ENCODE measurements at regions not wholly inside any gene's neighbourhood (a gene's known extent, or its start where the extent isn't known, plus 50 kb on each side); places are given as distances from the start of the nearest gene placed in this dataset.

DNA sequence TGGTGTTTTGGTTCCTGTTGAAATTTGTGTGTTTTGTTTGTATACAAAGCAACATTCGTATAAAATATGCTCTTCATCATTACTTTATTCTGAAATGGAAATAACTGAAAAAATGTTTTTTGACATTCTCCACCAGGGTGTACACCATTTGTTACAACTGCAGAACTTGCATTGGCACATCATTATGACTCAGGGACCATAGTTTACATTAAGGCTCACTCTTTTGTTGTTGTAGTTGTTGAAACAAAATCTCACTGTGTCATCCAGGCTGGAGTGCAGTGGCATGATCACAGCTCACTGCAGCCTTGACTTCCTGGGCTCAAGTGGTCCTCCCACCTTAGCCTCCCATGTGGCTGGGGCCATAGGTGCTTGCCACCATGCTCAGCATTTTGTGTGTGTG is 676.6 kb downstream of the TDRD15 start:
- no peak for ATAC-seq
- Mint-ChIP-seq H3K27me3 (ENCODE audit: low read depth) (no peaks in the 10 kb centered on the region), H3K4me1 (no peaks in the 10 kb centered on the region), H3K4me3 (no peak overlapping the region), H3K9me3 (no peaks in the 10 kb centered on the region), H3K36me3 (no peaks in the 10 kb centered on the region), H3K27ac (no peak overlapping the region)
- TF ChIP-seq, protein P1, sequence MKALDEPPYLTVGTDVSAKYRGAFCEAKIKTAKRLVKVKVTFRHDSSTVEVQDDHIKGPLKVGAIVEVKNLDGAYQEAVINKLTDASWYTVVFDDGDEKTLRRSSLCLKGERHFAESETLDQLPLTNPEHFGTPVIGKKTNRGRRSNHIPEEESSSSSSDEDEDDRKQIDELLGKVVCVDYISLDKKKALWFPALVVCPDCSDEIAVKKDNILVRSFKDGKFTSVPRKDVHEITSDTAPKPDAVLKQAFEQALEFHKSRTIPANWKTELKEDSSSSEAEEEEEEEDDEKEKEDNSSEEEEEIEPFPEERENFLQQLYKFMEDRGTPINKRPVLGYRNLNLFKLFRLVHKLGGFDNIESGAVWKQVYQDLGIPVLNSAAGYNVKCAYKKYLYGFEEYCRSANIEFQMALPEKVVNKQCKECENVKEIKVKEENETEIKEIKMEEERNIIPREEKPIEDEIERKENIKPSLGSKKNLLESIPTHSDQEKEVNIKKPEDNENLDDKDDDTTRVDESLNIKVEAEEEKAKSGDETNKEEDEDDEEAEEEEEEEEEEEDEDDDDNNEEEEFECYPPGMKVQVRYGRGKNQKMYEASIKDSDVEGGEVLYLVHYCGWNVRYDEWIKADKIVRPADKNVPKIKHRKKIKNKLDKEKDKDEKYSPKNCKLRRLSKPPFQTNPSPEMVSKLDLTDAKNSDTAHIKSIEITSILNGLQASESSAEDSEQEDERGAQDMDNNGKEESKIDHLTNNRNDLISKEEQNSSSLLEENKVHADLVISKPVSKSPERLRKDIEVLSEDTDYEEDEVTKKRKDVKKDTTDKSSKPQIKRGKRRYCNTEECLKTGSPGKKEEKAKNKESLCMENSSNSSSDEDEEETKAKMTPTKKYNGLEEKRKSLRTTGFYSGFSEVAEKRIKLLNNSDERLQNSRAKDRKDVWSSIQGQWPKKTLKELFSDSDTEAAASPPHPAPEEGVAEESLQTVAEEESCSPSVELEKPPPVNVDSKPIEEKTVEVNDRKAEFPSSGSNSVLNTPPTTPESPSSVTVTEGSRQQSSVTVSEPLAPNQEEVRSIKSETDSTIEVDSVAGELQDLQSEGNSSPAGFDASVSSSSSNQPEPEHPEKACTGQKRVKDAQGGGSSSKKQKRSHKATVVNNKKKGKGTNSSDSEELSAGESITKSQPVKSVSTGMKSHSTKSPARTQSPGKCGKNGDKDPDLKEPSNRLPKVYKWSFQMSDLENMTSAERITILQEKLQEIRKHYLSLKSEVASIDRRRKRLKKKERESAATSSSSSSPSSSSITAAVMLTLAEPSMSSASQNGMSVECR (CRISPR knock-in tag; IDR thresholded peaks at IDR 0.05; ENCODE audit: borderline replicate concordance) = no peak
- TF ChIP-seq JAZF1 (CRISPR knock-in tag; IDR thresholded peaks at IDR 0.05) = no peak
- no peak for TF ChIP-seq CREM (CRISPR knock-in tag; IDR thresholded peaks at IDR 0.05)
- TF ChIP-seq, protein P2, sequence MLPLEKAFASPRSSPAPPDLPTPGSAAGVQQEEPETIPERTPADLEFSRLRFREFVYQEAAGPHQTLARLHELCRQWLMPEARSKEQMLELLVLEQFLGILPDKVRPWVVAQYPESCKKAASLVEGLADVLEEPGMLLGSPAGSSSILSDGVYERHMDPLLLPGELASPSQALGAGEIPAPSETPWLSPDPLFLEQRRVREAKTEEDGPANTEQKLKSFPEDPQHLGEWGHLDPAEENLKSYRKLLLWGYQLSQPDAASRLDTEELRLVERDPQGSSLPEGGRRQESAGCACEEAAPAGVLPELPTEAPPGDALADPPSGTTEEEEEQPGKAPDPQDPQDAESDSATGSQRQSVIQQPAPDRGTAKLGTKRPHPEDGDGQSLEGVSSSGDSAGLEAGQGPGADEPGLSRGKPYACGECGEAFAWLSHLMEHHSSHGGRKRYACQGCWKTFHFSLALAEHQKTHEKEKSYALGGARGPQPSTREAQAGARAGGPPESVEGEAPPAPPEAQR (CRISPR knock-in tag; IDR thresholded peaks at IDR 0.05) = no peak
- no peak for TF ChIP-seq KAT7 (CRISPR knock-in tag; IDR thresholded peaks at IDR 0.05; ENCODE audit: borderline replicate concordance)
- ChIA-PET CTCF (no interaction called here), POLR2A (no interaction called here)
- DNase-seq (ENCODE audit: low spot score) = no peak

DNA sequence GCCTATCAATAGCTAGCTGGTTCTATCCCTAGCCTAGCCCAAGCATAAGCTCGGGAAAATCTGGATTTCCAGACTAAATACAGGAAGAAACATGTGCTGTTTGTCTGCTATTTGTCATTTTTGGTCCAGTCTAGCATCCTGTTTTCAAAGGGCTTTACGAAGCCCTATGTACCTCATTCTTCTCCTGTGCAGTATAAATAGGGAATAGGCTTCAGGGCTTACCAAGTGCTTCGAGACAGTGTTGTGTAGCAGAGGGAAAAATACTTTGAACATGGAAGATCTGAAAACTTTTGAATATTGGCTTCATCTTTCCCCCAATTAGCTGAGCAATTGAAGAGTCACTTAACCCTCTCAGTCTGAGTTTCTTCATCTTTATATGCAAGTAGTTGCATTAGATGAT is 679.8 kb downstream of the TDRD15 start:
- Mint-ChIP-seq H3K4me1 (no peaks in the 10 kb centered on the region), H3K27ac (no peak overlapping the region), H3K36me3 (no peaks in the 10 kb centered on the region), H3K27me3 (ENCODE audit: low read depth) (no peaks in the 10 kb centered on the region), H3K4me3 (no peak overlapping the region), H3K9me3 (no peaks in the 10 kb centered on the region)
- ATAC-seq (no peak), DNase-seq (ENCODE audit: low spot score) (no peak)
- TF ChIP-seq, protein P3, sequence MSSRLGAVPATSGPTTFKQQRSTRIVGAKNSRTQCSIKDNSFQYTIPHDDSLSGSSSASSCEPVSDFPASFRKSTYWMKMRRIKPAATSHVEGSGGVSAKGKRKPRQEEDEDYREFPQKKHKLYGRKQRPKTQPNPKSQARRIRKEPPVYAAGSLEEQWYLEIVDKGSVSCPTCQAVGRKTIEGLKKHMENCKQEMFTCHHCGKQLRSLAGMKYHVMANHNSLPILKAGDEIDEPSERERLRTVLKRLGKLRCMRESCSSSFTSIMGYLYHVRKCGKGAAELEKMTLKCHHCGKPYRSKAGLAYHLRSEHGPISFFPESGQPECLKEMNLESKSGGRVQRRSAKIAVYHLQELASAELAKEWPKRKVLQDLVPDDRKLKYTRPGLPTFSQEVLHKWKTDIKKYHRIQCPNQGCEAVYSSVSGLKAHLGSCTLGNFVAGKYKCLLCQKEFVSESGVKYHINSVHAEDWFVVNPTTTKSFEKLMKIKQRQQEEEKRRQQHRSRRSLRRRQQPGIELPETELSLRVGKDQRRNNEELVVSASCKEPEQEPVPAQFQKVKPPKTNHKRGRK (CRISPR knock-in tag; IDR thresholded peaks at IDR 0.05; ENCODE audit: borderline replicate concordance) = no peak
- TF ChIP-seq, protein P4, sequence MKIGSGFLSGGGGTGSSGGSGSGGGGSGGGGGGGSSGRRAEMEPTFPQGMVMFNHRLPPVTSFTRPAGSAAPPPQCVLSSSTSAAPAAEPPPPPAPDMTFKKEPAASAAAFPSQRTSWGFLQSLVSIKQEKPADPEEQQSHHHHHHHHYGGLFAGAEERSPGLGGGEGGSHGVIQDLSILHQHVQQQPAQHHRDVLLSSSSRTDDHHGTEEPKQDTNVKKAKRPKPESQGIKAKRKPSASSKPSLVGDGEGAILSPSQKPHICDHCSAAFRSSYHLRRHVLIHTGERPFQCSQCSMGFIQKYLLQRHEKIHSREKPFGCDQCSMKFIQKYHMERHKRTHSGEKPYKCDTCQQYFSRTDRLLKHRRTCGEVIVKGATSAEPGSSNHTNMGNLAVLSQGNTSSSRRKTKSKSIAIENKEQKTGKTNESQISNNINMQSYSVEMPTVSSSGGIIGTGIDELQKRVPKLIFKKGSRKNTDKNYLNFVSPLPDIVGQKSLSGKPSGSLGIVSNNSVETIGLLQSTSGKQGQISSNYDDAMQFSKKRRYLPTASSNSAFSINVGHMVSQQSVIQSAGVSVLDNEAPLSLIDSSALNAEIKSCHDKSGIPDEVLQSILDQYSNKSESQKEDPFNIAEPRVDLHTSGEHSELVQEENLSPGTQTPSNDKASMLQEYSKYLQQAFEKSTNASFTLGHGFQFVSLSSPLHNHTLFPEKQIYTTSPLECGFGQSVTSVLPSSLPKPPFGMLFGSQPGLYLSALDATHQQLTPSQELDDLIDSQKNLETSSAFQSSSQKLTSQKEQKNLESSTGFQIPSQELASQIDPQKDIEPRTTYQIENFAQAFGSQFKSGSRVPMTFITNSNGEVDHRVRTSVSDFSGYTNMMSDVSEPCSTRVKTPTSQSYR (CRISPR knock-in tag; IDR thresholded peaks at IDR 0.05) = no peak
- TF ChIP-seq ZNF263 (CRISPR knock-in tag; IDR thresholded peaks at IDR 0.05; ENCODE audit: low read depth) = no peak
- no peak for TF ChIP-seq NFE2L1 (CRISPR knock-in tag; IDR thresholded peaks at IDR 0.05)
- TF ChIP-seq, protein P2 (CRISPR knock-in tag; IDR thresholded peaks at IDR 0.05) = no peak
- no peak for TF ChIP-seq OVOL2 (CRISPR knock-in tag; IDR thresholded peaks at IDR 0.05; ENCODE audit: borderline replicate concordance)
- TF ChIP-seq EMX1 (CRISPR knock-in tag; IDR thresholded peaks at IDR 0.05) = no peak
- TF ChIP-seq NR3C1 (CRISPR knock-in tag; conservative IDR thresholded peaks at IDR 0.05; ENCODE audit: low read depth) = no peak
- TF ChIP-seq, protein P5, sequence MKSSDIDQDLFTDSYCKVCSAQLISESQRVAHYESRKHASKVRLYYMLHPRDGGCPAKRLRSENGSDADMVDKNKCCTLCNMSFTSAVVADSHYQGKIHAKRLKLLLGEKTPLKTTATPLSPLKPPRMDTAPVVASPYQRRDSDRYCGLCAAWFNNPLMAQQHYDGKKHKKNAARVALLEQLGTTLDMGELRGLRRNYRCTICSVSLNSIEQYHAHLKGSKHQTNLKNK (CRISPR knock-in tag; IDR thresholded peaks at IDR 0.05) = no peak
- no peak for TF ChIP-seq ZNF317 (CRISPR knock-in tag; IDR thresholded peaks at IDR 0.05; ENCODE audit: borderline replicate concordance, low read depth)
- TF ChIP-seq NR1H2 (CRISPR knock-in tag; IDR thresholded peaks at IDR 0.05) = no peak
- no peak for TF ChIP-seq NFYB (CRISPR knock-in tag; conservative IDR thresholded peaks at IDR 0.05; ENCODE audit: low read depth)
- no peak for TF ChIP-seq SOX15 (CRISPR knock-in tag; IDR thresholded peaks at IDR 0.05)
- CTCF ChIA-PET = no interaction called here
- POLR2A ChIA-PET = no interaction called here

All from WTC11 (cell line).